ENCODE measurements at regions not wholly inside any gene's neighbourhood (a gene's known extent, or its start where the extent isn't known, plus 50 kb on each side); places are given as distances from the start of the nearest gene placed in this dataset.

GRCh38 chr17:13426991-13427390 lies 174.7 kb downstream of the HS3ST3A1 start:
- Histone ChIP-seq H3K79me2 (ENCODE audit: insufficient read depth, low read length) (no peaks in the 10 kb centered on the region), H4K20me1 (ENCODE audit: low read depth, low read length) (no peaks in the 10 kb centered on the region), H3K4me3 (ENCODE audit: insufficient read depth, low read length, poor library complexity, severe bottlenecking) (no peak overlapping the region), H3K9ac (ENCODE audit: low read length) (no peak overlapping the region), H3K9me3 (ENCODE audit: insufficient read depth, low read length) (no peaks in the 10 kb centered on the region), H3K36me3 (ENCODE audit: low read length) (no peaks in the 10 kb centered on the region), H2AFZ (ENCODE audit: low read depth, low read length, severe bottlenecking) (no peak overlapping the region), H3K9me2 (replicated peaks; ENCODE audit: insufficient read depth, low read length) (no peaks in the 10 kb centered on the region), H3K27me3 (ENCODE audit: low read length) (no peaks in the 10 kb centered on the region), H3K27ac (ENCODE audit: low read depth, low read length) (no peak overlapping the region), H3F3A (ENCODE audit: insufficient read depth) (no peaks in the 10 kb centered on the region), H3K4me2 (ENCODE audit: low read depth, low read length, poor library complexity, severe bottlenecking) (no peak overlapping the region)
- TF ChIP-seq CTCF (IDR thresholded peaks at IDR 0.05; ENCODE audit: insufficient read depth, low read length, poor library complexity, severe bottlenecking) (no peak), EZH2phosphoT487 (conservative IDR thresholded peaks at IDR 0.05; ENCODE audit: low read length) (no peak)

GRCh38 chr17:13425390-13425789 lies 176.3 kb downstream of the HS3ST3A1 start:
- no peaks in the 10 kb centered on the region for H3K27me3 ChIP-seq (ENCODE audit: low read length)
- no peak overlapping the region for H3K4me3 ChIP-seq (ENCODE audit: insufficient read depth, low read length, poor library complexity, severe bottlenecking)
- H2AFZ ChIP-seq (ENCODE audit: low read depth, low read length, severe bottlenecking) = no peak overlapping the region
- no peak overlapping the region for H3K27ac ChIP-seq (ENCODE audit: low read depth, low read length)
- H3K9ac ChIP-seq (ENCODE audit: low read length) = no peak overlapping the region
- H3K4me2 ChIP-seq (ENCODE audit: low read depth, low read length, poor library complexity, severe bottlenecking) = no peak overlapping the region
- no peaks in the 10 kb centered on the region for H3K9me2 ChIP-seq (replicated peaks; ENCODE audit: insufficient read depth, low read length)
- TF ChIP-seq EZH2phosphoT487 (conservative IDR thresholded peaks at IDR 0.05; ENCODE audit: low read length) (no peak), CTCF (IDR thresholded peaks at IDR 0.05; ENCODE audit: insufficient read depth, low read length, poor library complexity, severe bottlenecking) (no peak)
- no peaks in the 10 kb centered on the region for H3K36me3 ChIP-seq (ENCODE audit: low read length)
- no peaks in the 10 kb centered on the region for H4K20me1 ChIP-seq (ENCODE audit: low read depth, low read length)
- no peaks in the 10 kb centered on the region for H3K9me3 ChIP-seq (ENCODE audit: insufficient read depth, low read length)
- no peaks in the 10 kb centered on the region for H3F3A ChIP-seq (ENCODE audit: insufficient read depth)
- H3K79me2 ChIP-seq (ENCODE audit: insufficient read depth, low read length) = no peaks in the 10 kb centered on the region

GRCh38 chr17:13421581-13422130 lies 180.1 kb downstream of the HS3ST3A1 start:
- no peaks in the 10 kb centered on the region for H3K9me2 ChIP-seq (replicated peaks; ENCODE audit: insufficient read depth, low read length)
- H3F3A ChIP-seq (ENCODE audit: insufficient read depth) = no peaks in the 10 kb centered on the region
- TF ChIP-seq EZH2phosphoT487 (conservative IDR thresholded peaks at IDR 0.05; ENCODE audit: low read length) (no peak), CTCF (IDR thresholded peaks at IDR 0.05; ENCODE audit: insufficient read depth, low read length, poor library complexity, severe bottlenecking) (no peak)
- no peak overlapping the region for H3K4me2 ChIP-seq (ENCODE audit: low read depth, low read length, poor library complexity, severe bottlenecking)
- H3K27ac ChIP-seq (ENCODE audit: low read depth, low read length) = no peak overlapping the region
- H3K79me2 ChIP-seq (ENCODE audit: insufficient read depth, low read length) = no peaks in the 10 kb centered on the region
- H3K9me3 ChIP-seq (ENCODE audit: insufficient read depth, low read length) = no peaks in the 10 kb centered on the region
- H2AFZ ChIP-seq (ENCODE audit: low read depth, low read length, severe bottlenecking) = no peak overlapping the region
- H3K4me3 ChIP-seq (ENCODE audit: insufficient read depth, low read length, poor library complexity, severe bottlenecking) = no peak overlapping the region
- no peaks in the 10 kb centered on the region for H4K20me1 ChIP-seq (ENCODE audit: low read depth, low read length)
- H3K36me3 ChIP-seq (ENCODE audit: low read length) = no peaks in the 10 kb centered on the region
- no peak overlapping the region for H3K9ac ChIP-seq (ENCODE audit: low read length)
- no peaks in the 10 kb centered on the region for H3K27me3 ChIP-seq (ENCODE audit: low read length)

All from SU-DHL-6 (cell line).